ENCODE measurements at regions not wholly inside any gene's neighbourhood (a gene's known extent, or its start where the extent isn't known, plus 50 kb on each side); places are given as distances from the start of the nearest gene placed in this dataset.

DNA sequence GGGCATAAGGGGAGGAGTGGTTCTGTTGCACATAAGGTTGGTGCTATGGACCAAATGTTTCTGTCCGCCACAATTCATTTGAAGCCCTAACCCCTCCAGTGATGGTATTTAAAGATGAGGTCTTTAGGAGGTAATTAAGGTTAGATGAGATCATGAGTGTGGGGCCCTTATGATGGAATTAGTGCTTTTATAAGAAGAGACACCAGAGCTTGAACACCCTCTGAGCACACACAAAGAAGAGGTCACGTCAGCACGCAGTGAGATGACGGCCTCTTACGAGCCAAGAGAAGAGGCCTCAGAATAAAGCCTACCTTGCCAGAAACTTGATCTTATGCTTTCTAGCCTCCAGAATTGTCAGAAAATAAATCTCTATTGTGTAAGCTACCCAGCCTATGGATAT is 386.4 kb upstream of the CYRIA start:
- Histone ChIP-seq H3K4me1 (ENCODE audit: control insufficient read depth in 1 of 2, insufficient read depth in 2 of 2, low read length in 2 of 2) (no peaks in the 10 kb centered on the region), H4K20me1 (ENCODE audit: insufficient read depth) (no peaks in the 10 kb centered on the region), H3K27ac (ENCODE audit: low read depth, low read length) (no peak overlapping the region), H3K9me3 (ENCODE audit: control insufficient read depth in 1 of 2, insufficient read depth in 1 of 2, low read depth in 1 of 2, low read length in 2 of 2) (no peaks in the 10 kb centered on the region), H3K36me3 (ENCODE audit: control insufficient read depth in 1 of 2, insufficient read depth in 2 of 2, low read length in 2 of 2) (no peaks in the 10 kb centered on the region), H2AFZ (ENCODE audit: low read depth, low read length, poor library complexity, severe bottlenecking) (no peak overlapping the region), H3K9ac (ENCODE audit: low read length) (no peak overlapping the region), H3K27me3 (ENCODE audit: insufficient read depth, low read length) (peaks cover 12% of the 10 kb centered on the region; the same call in 1 of the 2 replicates), H3K79me2 (ENCODE audit: insufficient read depth, low read length) (no peaks in the 10 kb centered on the region), H3K4me2 (ENCODE audit: low read length) (no peak overlapping the region), H3K4me3 (replicated peaks in 1 of 2; ENCODE audit: low read depth in 1 of 2, low read length in 2 of 2) (no peak overlapping the region), H3K9me2 (ENCODE audit: insufficient read depth) (no peaks in the 10 kb centered on the region)
- no peak for TF ChIP-seq SRF (IDR thresholded peaks at IDR 0.05; ENCODE audit: low read depth)
- TF ChIP-seq, protein P1, sequence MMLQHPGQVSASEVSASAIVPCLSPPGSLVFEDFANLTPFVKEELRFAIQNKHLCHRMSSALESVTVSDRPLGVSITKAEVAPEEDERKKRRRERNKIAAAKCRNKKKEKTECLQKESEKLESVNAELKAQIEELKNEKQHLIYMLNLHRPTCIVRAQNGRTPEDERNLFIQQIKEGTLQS (IDR thresholded peaks at IDR 0.05): no peak
- TF ChIP-seq, protein P2, sequence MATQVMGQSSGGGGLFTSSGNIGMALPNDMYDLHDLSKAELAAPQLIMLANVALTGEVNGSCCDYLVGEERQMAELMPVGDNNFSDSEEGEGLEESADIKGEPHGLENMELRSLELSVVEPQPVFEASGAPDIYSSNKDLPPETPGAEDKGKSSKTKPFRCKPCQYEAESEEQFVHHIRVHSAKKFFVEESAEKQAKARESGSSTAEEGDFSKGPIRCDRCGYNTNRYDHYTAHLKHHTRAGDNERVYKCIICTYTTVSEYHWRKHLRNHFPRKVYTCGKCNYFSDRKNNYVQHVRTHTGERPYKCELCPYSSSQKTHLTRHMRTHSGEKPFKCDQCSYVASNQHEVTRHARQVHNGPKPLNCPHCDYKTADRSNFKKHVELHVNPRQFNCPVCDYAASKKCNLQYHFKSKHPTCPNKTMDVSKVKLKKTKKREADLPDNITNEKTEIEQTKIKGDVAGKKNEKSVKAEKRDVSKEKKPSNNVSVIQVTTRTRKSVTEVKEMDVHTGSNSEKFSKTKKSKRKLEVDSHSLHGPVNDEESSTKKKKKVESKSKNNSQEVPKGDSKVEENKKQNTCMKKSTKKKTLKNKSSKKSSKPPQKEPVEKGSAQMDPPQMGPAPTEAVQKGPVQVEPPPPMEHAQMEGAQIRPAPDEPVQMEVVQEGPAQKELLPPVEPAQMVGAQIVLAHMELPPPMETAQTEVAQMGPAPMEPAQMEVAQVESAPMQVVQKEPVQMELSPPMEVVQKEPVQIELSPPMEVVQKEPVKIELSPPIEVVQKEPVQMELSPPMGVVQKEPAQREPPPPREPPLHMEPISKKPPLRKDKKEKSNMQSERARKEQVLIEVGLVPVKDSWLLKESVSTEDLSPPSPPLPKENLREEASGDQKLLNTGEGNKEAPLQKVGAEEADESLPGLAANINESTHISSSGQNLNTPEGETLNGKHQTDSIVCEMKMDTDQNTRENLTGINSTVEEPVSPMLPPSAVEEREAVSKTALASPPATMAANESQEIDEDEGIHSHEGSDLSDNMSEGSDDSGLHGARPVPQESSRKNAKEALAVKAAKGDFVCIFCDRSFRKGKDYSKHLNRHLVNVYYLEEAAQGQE (IDR thresholded peaks at IDR 0.05; ENCODE audit: low read depth): no peak
- TF ChIP-seq POLR2A (IDR thresholded peaks at IDR 0.05; ENCODE audit: borderline replicate concordance, extremely low read depth, insufficient read depth, insufficient read length): no peak
- no peak for TF ChIP-seq ZFX (IDR thresholded peaks at IDR 0.05)
- TF ChIP-seq TCF7L2 (IDR thresholded peaks at IDR 0.05; ENCODE audit: borderline replicate concordance, extremely low read depth, insufficient read depth, insufficient read length): no peak
- TF ChIP-seq, protein P3, sequence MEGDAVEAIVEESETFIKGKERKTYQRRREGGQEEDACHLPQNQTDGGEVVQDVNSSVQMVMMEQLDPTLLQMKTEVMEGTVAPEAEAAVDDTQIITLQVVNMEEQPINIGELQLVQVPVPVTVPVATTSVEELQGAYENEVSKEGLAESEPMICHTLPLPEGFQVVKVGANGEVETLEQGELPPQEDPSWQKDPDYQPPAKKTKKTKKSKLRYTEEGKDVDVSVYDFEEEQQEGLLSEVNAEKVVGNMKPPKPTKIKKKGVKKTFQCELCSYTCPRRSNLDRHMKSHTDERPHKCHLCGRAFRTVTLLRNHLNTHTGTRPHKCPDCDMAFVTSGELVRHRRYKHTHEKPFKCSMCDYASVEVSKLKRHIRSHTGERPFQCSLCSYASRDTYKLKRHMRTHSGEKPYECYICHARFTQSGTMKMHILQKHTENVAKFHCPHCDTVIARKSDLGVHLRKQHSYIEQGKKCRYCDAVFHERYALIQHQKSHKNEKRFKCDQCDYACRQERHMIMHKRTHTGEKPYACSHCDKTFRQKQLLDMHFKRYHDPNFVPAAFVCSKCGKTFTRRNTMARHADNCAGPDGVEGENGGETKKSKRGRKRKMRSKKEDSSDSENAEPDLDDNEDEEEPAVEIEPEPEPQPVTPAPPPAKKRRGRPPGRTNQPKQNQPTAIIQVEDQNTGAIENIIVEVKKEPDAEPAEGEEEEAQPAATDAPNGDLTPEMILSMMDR (IDR thresholded peaks at IDR 0.05 in 2 of 3, conservative IDR thresholded peaks at IDR 0.05 in 1 of 3; ENCODE audit: borderline replicate concordance in 1 of 3, insufficient read depth in 1 of 3, low read depth in 2 of 3, low read length in 2 of 3): no peak
- no peak for TF ChIP-seq JUND (IDR thresholded peaks at IDR 0.05)
- ChIA-PET POLR2A (no interaction called here), RAD21 (ENCODE audit: low non-redundant PET in 1 of 2, low total read pairs in 2 of 2, uncharacterized antibody in 2 of 2, unreplicated experiment in 2 of 2) (no interaction called here), CTCF (no interaction called here)
- DNase-seq (ENCODE audit: low read depth, low spot score): no peak
- BruUV-seq (replicated peaks): no TSS peak
- ATAC-seq: no peak
- intact Hi-C loops (cut with micrococcal nuclease): no loop called here

Data from HCT116 (cell line).